Trophoblast cell (in vitro differentiated cells and primary cell): ENCODE measurements at regions not wholly inside any gene's neighbourhood (a gene's known extent, or its start where the extent isn't known, plus 50 kb on each side); places are given as distances from the start of the nearest gene placed in this dataset.

ENCODE experiments used
- DNase-seq, 2 donors: peaks; one replicate each; pipeline ENCODE4 v3.0.0-alpha.2; 2016
- H2AFZ ChIP-seq: 2 replicates; pipeline ENCODE4 v1.6.1; 2013; ENCODE audit warnings: low read length, moderate library complexity, mild to moderate bottlenecking; ENCODE audit not compliant: insufficient read depth, poor library complexity
- H2AK5ac ChIP-seq: 2 replicates; pipeline ENCODE4 v1.6.1; 2013; ENCODE audit warnings: mild to moderate bottlenecking, low read length
- H2BK120ac ChIP-seq: 2 replicates; pipeline ENCODE4 v1.6.1; 2013; ENCODE audit warnings: low read length, mild to moderate bottlenecking, moderate library complexity; ENCODE audit not compliant: insufficient read depth, poor library complexity
- H2BK12ac ChIP-seq: 2 replicates; pipeline ENCODE4 v1.6.1; 2013; ENCODE audit warnings: mild to moderate bottlenecking, low read length, moderate library complexity
- H2BK5ac ChIP-seq: 2 replicates; pipeline ENCODE4 v1.6.1; 2013; ENCODE audit warnings: low read length, low read depth, moderate library complexity, mild to moderate bottlenecking; ENCODE audit not compliant: poor library complexity
- H3K14ac ChIP-seq: 2 replicates; pipeline ENCODE4 v1.6.1; 2013; ENCODE audit warnings: mild to moderate bottlenecking, low read length
- H3K18ac ChIP-seq: 2 replicates; pipeline ENCODE4 v1.6.1; 2013; ENCODE audit warnings: mild to moderate bottlenecking, low read length
- H3K23ac ChIP-seq: 2 replicates; pipeline ENCODE4 v1.6.1; 2013; ENCODE audit warnings: low read length
- H3K27ac ChIP-seq: 2 replicates; pipeline ENCODE4 v1.5.1; 2013; ENCODE audit warnings: low read depth, mild to moderate bottlenecking, inconsistent platforms, low read length, moderate library complexity
- H3K27me3 ChIP-seq: 2 replicates; pipeline ENCODE4 v1.6.1; 2013; ENCODE audit warnings: inconsistent platforms, mild to moderate bottlenecking, low read length, moderate library complexity; ENCODE audit not compliant: insufficient read depth
- H3K36me3 ChIP-seq, 2 experiments: 1 replicate in 1 of 2; 2 replicates in 1 of 2; pipeline ENCODE4 v1.6.1; 2013; ENCODE audit warnings: low read length in 2 of 2, mild to moderate bottlenecking in 2 of 2, moderate library complexity in 1 of 2; ENCODE audit not compliant: insufficient read depth in 2 of 2, control insufficient read depth in 1 of 2
- H3K4ac ChIP-seq: 2 replicates; pipeline ENCODE4 v1.6.1; 2013; ENCODE audit warnings: low read depth, mild to moderate bottlenecking, low read length, moderate library complexity
- H3K4me1 ChIP-seq, 2 experiments: 1 replicate in 1 of 2; 2 replicates in 1 of 2; pipeline ENCODE4 v1.6.1; 2013; ENCODE audit warnings: low read length in 2 of 2, mild to moderate bottlenecking in 2 of 2, moderate library complexity in 1 of 2; ENCODE audit not compliant: insufficient read depth in 2 of 2, control insufficient read depth in 1 of 2
- H3K4me2 ChIP-seq: 2 replicates; pipeline ENCODE4 v1.6.1; 2013; ENCODE audit warnings: inconsistent platforms, mild to moderate bottlenecking, low read length, moderate library complexity
- H3K4me3 ChIP-seq: 2 replicates; pipeline ENCODE4 v1.5.1; 2013; ENCODE audit warnings: mild to moderate bottlenecking, low read depth, low read length, inconsistent platforms
- H3K79me1 ChIP-seq: one replicate; pipeline ENCODE4 v1.6.1; 2013; ENCODE audit warnings: low read length
- H3K79me2 ChIP-seq: 2 replicates; pipeline ENCODE4 v1.6.1; 2013; ENCODE audit warnings: low read length, mild to moderate bottlenecking; ENCODE audit not compliant: control insufficient read depth, insufficient read depth, poor library complexity
- H3K9ac ChIP-seq: 2 replicates; pipeline ENCODE4 v1.6.1; 2013; ENCODE audit warnings: mild to moderate bottlenecking, low read length
- H3K9me3 ChIP-seq: 2 replicates; pipeline ENCODE4 v1.6.1; 2013; ENCODE audit warnings: low read depth, mild to moderate bottlenecking, control low read depth, inconsistent platforms, low read length; ENCODE audit not compliant: insufficient read depth
- H4K12ac ChIP-seq: 2 replicates; pipeline ENCODE4 v1.6.1; 2013; ENCODE audit warnings: low read depth, mild to moderate bottlenecking, low read length, moderate library complexity
- H4K8ac ChIP-seq: 2 replicates; pipeline ENCODE4 v1.6.1; 2013; ENCODE audit warnings: low read depth, mild to moderate bottlenecking, low read length, moderate library complexity
- H4K91ac ChIP-seq: one replicate; pipeline ENCODE4 v1.6.1; 2013; ENCODE audit warnings: low read depth, mild to moderate bottlenecking, low read length, moderate library complexity
- WGBS: extraction: QIAGEN DNeasy Blood & Tissue Kit; methylation state at CpG from one replicate; pipeline ENCODE4 v1.1.7; 2013; ENCODE audit warnings: missing lambda C conversion rate; ENCODE audit not compliant: insufficient read length, insufficient coverage; ENCODE audit errors: extremely low coverage; 5-methylcytosine and 5-hydroxymethylcytosine counted together

DNA sequence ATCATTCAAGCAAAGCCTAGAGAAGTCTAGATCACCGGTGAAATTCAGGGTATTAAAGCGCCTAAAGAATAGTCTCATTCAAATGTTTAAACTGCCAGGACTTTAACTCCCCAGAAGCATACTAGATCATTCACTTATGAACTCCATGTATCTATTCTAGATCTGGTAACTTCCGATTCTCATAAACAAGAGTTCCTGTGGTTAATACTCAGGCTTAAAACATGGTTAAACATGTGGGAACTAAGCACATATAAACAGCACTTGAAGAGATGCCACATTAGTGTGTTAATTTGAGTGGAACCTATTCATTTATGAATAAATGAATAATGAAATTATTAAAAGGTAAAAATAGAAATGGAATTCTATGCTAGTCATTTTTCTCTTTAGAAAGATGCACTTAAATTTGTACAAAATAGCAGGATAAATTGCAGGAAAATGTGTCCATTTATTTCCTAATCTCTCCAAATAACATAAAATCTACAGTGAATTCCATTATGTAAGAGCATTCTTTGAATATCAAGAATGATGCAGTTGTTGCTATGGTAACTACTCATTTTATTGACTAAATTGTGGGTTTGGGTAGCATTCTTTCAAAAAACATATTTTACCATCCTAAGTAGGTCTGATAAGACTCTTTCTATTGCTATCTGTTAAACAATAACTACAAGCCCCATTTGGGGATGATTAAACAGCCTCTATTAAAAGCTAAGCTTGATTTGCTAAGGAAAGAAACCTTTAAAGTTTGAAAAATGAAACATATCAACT is 147.6 kb upstream of the TMEM168 start:
- no peak overlapping the region for H3K14ac ChIP-seq
- H2BK120ac ChIP-seq: no peak overlapping the region
- H3K4me3 ChIP-seq: no peak overlapping the region
- no CpG with 5 or more reads among the region's 3 CpGs for WGBS
- no peak overlapping the region for H3K23ac ChIP-seq
- H3K18ac ChIP-seq: no peak overlapping the region
- no peak overlapping the region for H3K4ac ChIP-seq
- H4K12ac ChIP-seq: no peak overlapping the region
- no peak overlapping the region for H2BK5ac ChIP-seq
- no peaks in the 10 kb centered on the region for H3K36me3 ChIP-seq
- no peak overlapping the region for H4K91ac ChIP-seq
- no peak overlapping the region for H3K4me2 ChIP-seq
- no peak overlapping the region for H2BK12ac ChIP-seq
- peaks cover 3 to 6% of the 10 kb centered on the region in 2 experiments for H3K4me1 ChIP-seq
- no peak overlapping the region for H3K27ac ChIP-seq
- H4K8ac ChIP-seq: no peak overlapping the region
- H2AK5ac ChIP-seq: no peak overlapping the region
- no peaks in the 10 kb centered on the region for H3K9me3 ChIP-seq
- H3K27me3 ChIP-seq: no peaks in the 10 kb centered on the region
- no peak overlapping the region for H2AFZ ChIP-seq
- peaks cover 8% of the 10 kb centered on the region for H3K79me2 ChIP-seq
- peaks cover 6% of the 10 kb centered on the region for H3K79me1 ChIP-seq
- DNase-seq: peak in 1 of 2 donors; percentile 46
- H3K9ac ChIP-seq: no peak overlapping the region

DNA sequence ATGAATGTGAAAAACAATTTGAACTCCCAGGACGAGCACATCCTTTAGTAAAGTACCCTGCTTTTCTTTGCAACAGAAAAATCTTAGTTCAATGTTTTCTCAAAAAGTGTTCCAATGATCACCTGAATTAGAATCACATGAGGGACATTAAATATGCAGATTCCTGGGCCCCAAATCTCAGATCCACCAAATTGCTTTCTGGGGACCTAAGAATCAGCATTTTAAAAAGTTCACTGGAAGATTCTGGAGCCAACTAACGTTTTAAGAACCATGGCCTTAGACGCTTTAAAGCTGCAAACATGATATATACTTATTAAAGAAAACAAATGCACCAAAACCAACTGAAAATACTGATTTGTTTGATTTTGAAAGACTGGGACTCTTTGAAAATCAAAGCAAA is 143.4 kb upstream of the TMEM168 start:
- Histone ChIP-seq H4K8ac (no peak overlapping the region), H4K12ac (no peak overlapping the region), H3K9ac (no peak overlapping the region), H3K4me2 (no peak overlapping the region), H2BK120ac (no peak overlapping the region), H3K79me1 (no peaks in the 10 kb centered on the region), H3K27ac (no peak overlapping the region), H3K4me1 (no peaks in the 10 kb centered on the region), H2AK5ac (no peak overlapping the region), H3K18ac (no peak overlapping the region), H4K91ac (no peak overlapping the region), H3K4ac (no peak overlapping the region), H2AFZ (no peak overlapping the region), H3K36me3 (peaks cover 0 to 2% of the 10 kb centered on the region in 2 experiments), H3K4me3 (no peak overlapping the region), H3K27me3 (no peaks in the 10 kb centered on the region), H3K79me2 (no peaks in the 10 kb centered on the region), H3K9me3 (no peaks in the 10 kb centered on the region), H2BK5ac (no peak overlapping the region), H2BK12ac (no peak overlapping the region), H3K14ac (no peak overlapping the region), H3K23ac (no peak overlapping the region)
- DNase-seq: no peak
- WGBS: no CpG with 5 or more reads among the region's 3 CpGs

DNA sequence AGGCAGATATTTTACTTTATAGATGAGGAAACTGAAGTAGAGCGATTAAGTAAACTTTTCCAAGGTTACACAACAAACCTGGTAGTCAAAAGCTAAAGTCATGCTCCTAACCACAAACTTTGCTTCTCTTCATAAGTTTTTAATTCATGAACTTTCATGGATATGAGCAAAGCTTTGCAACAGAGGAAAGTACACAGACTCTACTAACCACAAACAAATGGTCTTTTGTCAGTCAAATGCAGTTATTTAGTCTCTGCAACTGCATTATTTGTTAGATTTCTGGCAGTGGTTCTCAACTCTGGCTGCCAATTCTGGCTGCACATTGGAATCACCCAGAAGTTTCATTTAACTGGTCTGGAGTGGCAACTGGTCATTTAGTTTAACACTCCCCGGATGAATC is 140.6 kb upstream of the TMEM168 start:
- Histone ChIP-seq H2AFZ (no peak overlapping the region), H3K4ac (no peak overlapping the region), H3K14ac (no peak overlapping the region), H3K18ac (no peak overlapping the region), H4K8ac (no peak overlapping the region), H3K79me1 (no peaks in the 10 kb centered on the region), H3K36me3 (peaks cover 0 to 2% of the 10 kb centered on the region in 2 experiments), H2BK12ac (no peak overlapping the region), H4K12ac (no peak overlapping the region), H3K27ac (no peak overlapping the region), H3K9ac (no peak overlapping the region), H3K4me3 (no peak overlapping the region), H3K4me2 (no peak overlapping the region), H3K9me3 (no peaks in the 10 kb centered on the region), H2AK5ac (no peak overlapping the region), H3K4me1 (no peaks in the 10 kb centered on the region), H3K27me3 (no peaks in the 10 kb centered on the region), H2BK5ac (no peak overlapping the region), H3K79me2 (no peaks in the 10 kb centered on the region), H3K23ac (no peak overlapping the region), H2BK120ac (no peak overlapping the region), H4K91ac (no peak overlapping the region)
- peak in 1 of 2 donors; percentile 29 for DNase-seq
- no CpG with 5 or more reads among the region's 2 CpGs for WGBS

DNA sequence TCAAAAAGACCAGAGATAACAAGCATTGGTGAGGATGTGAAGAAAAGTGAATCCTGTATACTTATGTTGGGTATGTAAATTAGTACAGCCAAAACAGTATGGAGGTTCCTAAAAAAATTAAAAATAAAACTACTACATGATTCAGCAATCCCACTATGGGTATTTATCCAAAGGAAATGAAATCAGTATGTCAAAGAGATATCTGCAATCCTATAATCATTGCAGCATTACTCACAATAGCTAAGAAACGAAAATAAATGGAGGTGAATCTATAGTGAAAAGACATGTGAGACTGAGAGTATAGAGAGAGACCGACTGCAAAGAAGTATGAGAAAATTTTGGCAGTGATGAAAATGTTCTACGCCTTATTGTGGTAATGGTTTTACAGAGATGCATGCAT is 139.2 kb upstream of the TMEM168 start:
- Histone ChIP-seq H2BK12ac (no peak overlapping the region), H4K12ac (no peak overlapping the region), H2BK120ac (no peak overlapping the region), H3K27me3 (no peaks in the 10 kb centered on the region), H3K23ac (no peak overlapping the region), H3K79me1 (no peaks in the 10 kb centered on the region), H2AK5ac (no peak overlapping the region), H2AFZ (no peak overlapping the region), H3K36me3 (peaks cover 0 to 2% of the 10 kb centered on the region in 2 experiments), H3K9ac (no peak overlapping the region), H3K9me3 (no peaks in the 10 kb centered on the region), H3K4me3 (no peak overlapping the region), H3K79me2 (no peaks in the 10 kb centered on the region), H3K4me1 (no peaks in the 10 kb centered on the region), H3K14ac (no peak overlapping the region), H3K4me2 (no peak overlapping the region), H4K91ac (no peak overlapping the region), H3K4ac (no peak overlapping the region), H4K8ac (no peak overlapping the region), H2BK5ac (no peak overlapping the region), H3K18ac (no peak overlapping the region), H3K27ac (no peak overlapping the region)
- no CpG with 5 or more reads among the region's 3 CpGs for WGBS
- DNase-seq: no peak
